GM12872 (cell line): ENCODE measurements at regions not wholly inside any gene's neighbourhood (a gene's known extent, or its start where the extent isn't known, plus 50 kb on each side); places are given as distances from the start of the nearest gene placed in this dataset.

Experiments used
- TF ChIP-seq, protein P1 (sequence below): IDR thresholded peaks from 3 replicates; pipeline ENCODE4 v1.5.1; 2011; ENCODE audit warnings: low read depth, mild to moderate bottlenecking, low read length, moderate library complexity; ENCODE audit not compliant: insufficient read depth

DNA sequence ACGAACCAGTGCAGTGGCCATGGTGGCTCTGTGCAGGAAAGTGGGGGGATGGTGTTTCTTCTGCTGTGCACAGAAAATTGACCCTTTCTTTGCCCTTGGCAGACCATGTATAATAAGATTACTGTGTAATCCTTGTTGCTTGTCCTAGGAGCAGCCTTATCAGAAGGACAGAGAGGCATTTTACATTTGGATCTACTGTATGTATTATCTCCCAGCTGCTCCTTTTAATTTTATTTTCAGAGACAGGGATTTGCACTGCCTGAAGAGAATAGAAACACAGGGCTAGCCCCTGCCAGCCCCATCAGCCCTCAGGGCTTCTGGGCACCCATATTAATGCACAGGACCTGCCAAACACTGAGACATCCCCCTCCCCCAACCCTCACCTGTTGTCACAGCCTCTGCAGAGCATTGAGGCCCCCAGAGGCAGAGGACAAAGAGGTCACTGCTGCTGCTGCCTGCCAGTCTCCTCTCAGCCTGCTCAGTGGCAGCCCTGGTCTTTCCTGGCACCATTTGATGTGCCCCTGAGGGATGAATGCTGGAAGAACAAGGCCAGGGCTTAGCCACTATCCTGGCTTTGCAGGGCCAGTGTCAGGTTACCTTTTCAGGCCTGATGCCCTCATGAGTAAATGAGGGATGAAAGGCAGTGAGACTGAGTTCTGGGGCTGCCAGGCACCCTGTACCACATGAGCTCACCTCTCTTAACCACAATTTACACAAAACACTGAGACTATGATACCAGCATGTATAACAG is 533.4 kb downstream of the NTRK3 start:
- TF ChIP-seq, protein P1, sequence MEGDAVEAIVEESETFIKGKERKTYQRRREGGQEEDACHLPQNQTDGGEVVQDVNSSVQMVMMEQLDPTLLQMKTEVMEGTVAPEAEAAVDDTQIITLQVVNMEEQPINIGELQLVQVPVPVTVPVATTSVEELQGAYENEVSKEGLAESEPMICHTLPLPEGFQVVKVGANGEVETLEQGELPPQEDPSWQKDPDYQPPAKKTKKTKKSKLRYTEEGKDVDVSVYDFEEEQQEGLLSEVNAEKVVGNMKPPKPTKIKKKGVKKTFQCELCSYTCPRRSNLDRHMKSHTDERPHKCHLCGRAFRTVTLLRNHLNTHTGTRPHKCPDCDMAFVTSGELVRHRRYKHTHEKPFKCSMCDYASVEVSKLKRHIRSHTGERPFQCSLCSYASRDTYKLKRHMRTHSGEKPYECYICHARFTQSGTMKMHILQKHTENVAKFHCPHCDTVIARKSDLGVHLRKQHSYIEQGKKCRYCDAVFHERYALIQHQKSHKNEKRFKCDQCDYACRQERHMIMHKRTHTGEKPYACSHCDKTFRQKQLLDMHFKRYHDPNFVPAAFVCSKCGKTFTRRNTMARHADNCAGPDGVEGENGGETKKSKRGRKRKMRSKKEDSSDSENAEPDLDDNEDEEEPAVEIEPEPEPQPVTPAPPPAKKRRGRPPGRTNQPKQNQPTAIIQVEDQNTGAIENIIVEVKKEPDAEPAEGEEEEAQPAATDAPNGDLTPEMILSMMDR = no peak

DNA sequence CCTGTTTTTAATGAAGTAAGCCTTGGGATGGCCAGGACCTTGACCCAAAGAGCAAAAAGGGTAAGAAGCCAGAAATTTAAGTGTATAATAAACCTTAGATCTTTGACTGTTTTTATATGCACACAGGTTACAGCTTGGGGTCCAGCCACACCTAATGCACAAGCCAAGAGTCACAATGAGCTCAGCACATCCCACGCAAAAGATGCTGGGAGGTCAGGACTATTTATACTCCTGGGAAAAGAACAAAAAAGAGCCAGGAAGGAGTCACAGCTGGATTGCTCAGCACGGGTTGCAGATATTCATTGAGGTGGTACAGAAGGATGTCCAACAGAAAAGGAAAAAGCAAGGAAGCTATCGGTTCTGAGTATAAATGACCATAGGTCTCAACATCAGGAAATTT is 536.3 kb downstream of the NTRK3 start:
- TF ChIP-seq, protein P1 = no peak

DNA sequence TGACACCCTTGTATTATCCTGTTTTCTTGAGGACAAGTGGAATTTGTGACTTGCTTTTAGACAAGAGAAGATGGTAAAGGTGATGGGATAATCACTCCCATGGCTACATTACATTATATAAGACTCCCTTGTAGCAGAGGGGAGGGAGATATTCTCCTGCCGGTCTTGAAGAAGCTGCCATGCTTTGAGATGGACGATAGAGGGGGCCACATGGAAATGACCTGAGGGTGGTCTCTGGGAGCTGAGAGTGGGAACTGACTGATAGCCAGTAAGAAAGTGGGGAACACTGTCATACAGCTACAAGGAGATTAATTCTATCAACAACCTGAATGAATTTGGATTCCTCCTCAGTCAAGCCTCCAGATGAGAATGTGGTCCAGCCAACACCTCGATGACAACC is 540.1 kb downstream of the NTRK3 start:
- TF ChIP-seq, protein P1 = no peak

DNA sequence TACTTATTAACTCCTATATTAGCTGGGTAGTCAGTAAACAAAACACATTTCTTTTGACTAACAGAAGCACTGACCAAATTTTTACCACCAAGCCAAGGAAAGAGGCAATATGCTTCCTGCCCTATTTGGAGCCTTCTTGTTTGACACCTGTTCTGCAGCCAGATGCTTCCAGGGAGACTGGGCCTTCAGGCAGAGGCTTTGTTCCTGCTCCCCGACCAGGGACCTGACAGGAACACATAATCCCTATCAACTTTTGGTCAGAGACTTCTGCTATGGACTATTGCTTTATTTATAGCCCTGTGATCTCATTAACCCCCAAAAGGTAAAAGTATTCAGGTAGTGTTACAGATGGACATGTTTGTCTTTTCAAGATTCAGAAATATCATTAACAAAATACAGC is 541.3 kb downstream of the NTRK3 start:
- TF ChIP-seq, protein P1 = no peak

DNA sequence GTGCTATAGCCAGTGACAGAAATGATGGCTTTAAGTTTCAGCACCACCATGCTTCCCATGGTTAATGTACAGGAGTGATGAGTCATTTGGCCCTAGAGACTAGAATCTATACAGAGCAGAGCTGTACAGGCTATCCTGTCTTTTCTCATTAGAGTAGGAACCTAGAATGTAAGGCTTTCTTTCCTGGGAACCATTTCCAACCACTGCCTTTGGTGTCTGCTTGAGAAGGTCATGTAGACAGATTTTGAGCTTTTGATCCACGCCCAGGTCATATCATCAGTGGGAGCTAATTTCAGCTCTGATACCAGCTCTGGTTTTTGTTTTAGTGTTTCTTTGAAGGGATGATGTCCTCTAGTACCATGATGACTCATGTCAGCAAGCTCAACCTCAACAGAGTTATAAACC is 543.1 kb downstream of the NTRK3 start:
- TF ChIP-seq, protein P1 = no peak

DNA sequence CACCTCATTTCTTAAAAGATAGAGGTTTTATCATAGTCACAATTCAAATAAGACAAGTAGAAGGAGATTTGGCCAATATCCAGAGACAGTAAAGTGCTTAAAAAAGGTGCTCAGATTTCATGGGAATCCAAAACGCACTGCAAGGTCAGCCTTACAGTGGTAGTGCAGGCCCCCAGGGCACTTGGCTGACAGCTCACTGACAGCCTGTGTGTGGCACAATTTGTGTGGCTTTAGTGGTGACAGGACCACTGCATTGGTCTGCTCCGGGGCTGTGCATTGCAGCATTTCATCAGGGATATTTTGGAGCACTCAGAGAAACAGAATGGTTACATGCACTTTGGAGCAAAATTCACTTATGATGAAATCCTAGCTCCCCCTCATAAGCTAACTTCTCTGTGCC is 544.3 kb downstream of the NTRK3 start:
- TF ChIP-seq, protein P1 = no peak

DNA sequence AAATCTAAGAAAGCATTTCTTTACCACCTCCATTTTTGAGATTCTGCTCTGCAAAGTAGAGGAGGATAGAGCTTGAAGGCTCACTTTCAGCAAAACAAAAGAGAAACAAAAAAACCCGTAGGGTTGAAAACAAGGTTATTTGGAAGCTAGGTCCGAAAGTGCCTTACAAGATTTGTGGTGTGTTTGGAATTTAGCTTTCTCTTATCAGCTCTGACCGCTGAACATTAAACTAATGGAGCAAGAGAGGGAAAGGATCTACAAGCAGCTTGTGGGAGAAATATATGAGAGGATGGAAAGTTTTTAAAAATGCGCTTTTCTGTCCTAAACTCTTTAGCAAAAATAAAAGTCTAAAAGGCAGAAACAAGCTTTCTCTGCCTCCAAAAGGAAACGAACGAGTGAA is 545.5 kb downstream of the NTRK3 start:
- TF ChIP-seq, protein P1 = no peak
